IMR-90 (cell line): ENCODE measurements at regions not wholly inside any gene's neighbourhood (a gene's known extent, or its start where the extent isn't known, plus 50 kb on each side); places are given as distances from the start of the nearest gene placed in this dataset.

Experiments used
- ATAC-seq: fragments of 200-7000 bp; cut with Tn5 transposase; 2 replicates; pipeline ENCODE4 v1.9.1; 2020; ENCODE audit warnings: low read depth, mild to moderate bottlenecking, moderate library complexity
- BruUV-seq: library from RNA; stranded (reverse); fragments of 400-500 nt; replicated peaks from 2 replicates; lab custom pipeline; 2021; lab: Mats Ljungman, UMichigan
- CTCF ChIA-PET: fragments of 300-600 bp; formaldehyde crosslinking; extraction: SDS; loops from one replicate; lab custom pipeline; 2021; ENCODE audit warnings: antibody characterized with exemption; lab: Yijun Ruan, JAX
- POLR2A ChIA-PET: fragments of 300-600 bp; sonication (Branson Sonifier 250); formaldehyde crosslinking; loops from one replicate; lab custom pipeline; 2022; ENCODE audit warnings: antibody characterized with exemption; ENCODE audit not compliant: unreplicated experiment; lab: Charles Lee
- DNase-seq: peaks from one replicate; pipeline ENCODE4 v3.0.0; 2013
- H2AFZ ChIP-seq: replicated peaks from 2 replicates; pipeline ENCODE3; 2013; ENCODE audit warnings: low read length, mild to moderate bottlenecking; ENCODE audit not compliant: poor library complexity
- H2AK5ac ChIP-seq: 2 replicates; pipeline ENCODE4 v1.6.1; 2013; ENCODE audit warnings: low read depth, low read length, inconsistent platforms
- H2AK9ac ChIP-seq: replicated peaks from 2 replicates; pipeline ENCODE3; 2013; ENCODE audit warnings: mild to moderate bottlenecking, low read depth, low read length, moderate library complexity; ENCODE audit not compliant: poor library complexity
- H2BK120ac ChIP-seq: 2 replicates; pipeline ENCODE4 v1.6.1; 2013; ENCODE audit warnings: low read depth, low read length, inconsistent platforms
- H2BK15ac ChIP-seq: 3 replicates; pipeline ENCODE4 v1.6.1; 2013; ENCODE audit warnings: low read depth, low read length, inconsistent platforms
- H2BK20ac ChIP-seq: 2 replicates; pipeline ENCODE4 v1.6.1; 2013; ENCODE audit warnings: low read depth, mild to moderate bottlenecking, inconsistent platforms, low read length, moderate library complexity
- H2BK5ac ChIP-seq: 2 replicates; pipeline ENCODE4 v1.6.1; 2013; ENCODE audit warnings: mild to moderate bottlenecking, low read depth, low read length, inconsistent platforms; ENCODE audit not compliant: poor library complexity, severe bottlenecking
- H3K14ac ChIP-seq: replicated peaks from 2 replicates; pipeline ENCODE4 v1.6.1; 2013; ENCODE audit warnings: low read depth, low read length, inconsistent platforms
- H3K18ac ChIP-seq: 2 replicates; pipeline ENCODE4 v1.6.1; 2013; ENCODE audit warnings: low read depth, low read length, control low read depth
- H3K23ac ChIP-seq: 2 replicates; pipeline ENCODE4 v1.6.1; 2013; ENCODE audit warnings: low read depth, low read length, inconsistent platforms
- H3K27ac ChIP-seq: 2 replicates; pipeline ENCODE4 v1.5.1; 2013; ENCODE audit warnings: mild to moderate bottlenecking, control low read depth, low read length; ENCODE audit not compliant: insufficient read depth
- H3K27me3 ChIP-seq: 2 replicates; pipeline ENCODE4 v1.6.1; 2013; ENCODE audit warnings: low read length; ENCODE audit not compliant: control insufficient read depth, insufficient read depth
- H3K36me3 ChIP-seq: 2 replicates; pipeline ENCODE4 v1.6.1; 2013; ENCODE audit warnings: low read length, mixed read lengths; ENCODE audit not compliant: control insufficient read depth, insufficient read depth
- H3K4ac ChIP-seq: 2 replicates; pipeline ENCODE4 v1.6.1; 2013; ENCODE audit warnings: low read depth, low read length, inconsistent platforms
- H3K4me1 ChIP-seq: 2 replicates; pipeline ENCODE4 v1.6.1; 2013; ENCODE audit warnings: low read length, mixed read lengths; ENCODE audit not compliant: control insufficient read depth, insufficient read depth
- H3K4me2 ChIP-seq: 2 replicates; pipeline ENCODE4 v1.6.1; 2013; ENCODE audit warnings: low read depth, mild to moderate bottlenecking, control low read depth, low read length, moderate library complexity
- H3K4me3 ChIP-seq: 2 replicates; pipeline ENCODE4 v1.5.1; 2013; ENCODE audit warnings: low read depth, mild to moderate bottlenecking, control low read depth, low read length, moderate library complexity; ENCODE audit not compliant: insufficient read depth
- H3K56ac ChIP-seq: 2 replicates; pipeline ENCODE4 v1.6.1; 2013; ENCODE audit warnings: low read length, inconsistent platforms; ENCODE audit not compliant: insufficient read depth; ENCODE audit errors: extremely low read depth
- H3K79me1 ChIP-seq, 2 experiments: 2 replicates each; pipeline ENCODE4 v1.6.1; 2013; ENCODE audit warnings: low read length in 2 of 2, inconsistent platforms in 1 of 2, low read depth in 1 of 2
- H3K9ac ChIP-seq: 2 replicates; pipeline ENCODE4 v1.6.1; 2013; ENCODE audit warnings: low read depth, low read length, control low read depth
- H3K9me1 ChIP-seq: 2 replicates; pipeline ENCODE4 v1.6.1; 2013; ENCODE audit warnings: low read length, inconsistent platforms; ENCODE audit not compliant: insufficient read depth
- H3K9me3 ChIP-seq: 2 replicates; pipeline ENCODE4 v1.6.1; 2013; ENCODE audit warnings: low read length; ENCODE audit not compliant: control insufficient read depth, insufficient read depth
- H4K20me1 ChIP-seq: 2 replicates; pipeline ENCODE4 v1.6.1; 2013; ENCODE audit warnings: low read length, inconsistent platforms; ENCODE audit not compliant: insufficient read depth
- H4K5ac ChIP-seq: 2 replicates; pipeline ENCODE4 v1.6.1; 2013; ENCODE audit warnings: mild to moderate bottlenecking, low read depth, low read length, control low read depth
- H4K8ac ChIP-seq, 2 experiments: 2 replicates each; pipeline ENCODE4 v1.6.1; 2013; ENCODE audit warnings: low read depth in 2 of 2, low read length in 2 of 2, control low read depth in 1 of 2, inconsistent platforms in 1 of 2
- H4K91ac ChIP-seq: 2 replicates; pipeline ENCODE4 v1.6.1; 2013; ENCODE audit warnings: low read depth, low read length, inconsistent platforms; ENCODE audit not compliant: insufficient read depth
- BHLHE40 ChIP-seq: fragments of 150-350 bp; IDR thresholded peaks from 2 replicates; pipeline ENCODE4 v1.6.1; 2016; ENCODE audit warnings: mild to moderate bottlenecking, low read depth, low read length
- CEBPB ChIP-seq: IDR thresholded peaks from 2 replicates; pipeline ENCODE4 v1.6.1; 2012; ENCODE audit warnings: low read depth, low read length, improper control_type of control experiment
- CHD1 ChIP-seq: IDR thresholded peaks from 2 replicates; pipeline ENCODE4 v1.6.1; 2012; ENCODE audit warnings: low read depth, low read length, improper control_type of control experiment
- CTCF ChIP-seq: conservative IDR thresholded peaks from 2 replicates; pipeline ENCODE4 v1.5.1; 2012; ENCODE audit warnings: mild to moderate bottlenecking, low read depth, low read length, improper control_type of control experiment
- ELK1 ChIP-seq: fragments of 150-350 bp; IDR thresholded peaks from 2 replicates; pipeline ENCODE4 v1.6.1; 2016; ENCODE audit warnings: low read depth, mild to moderate bottlenecking, low read length, moderate library complexity, borderline replicate concordance
- FOS ChIP-seq: fragments of 150-350 bp; IDR thresholded peaks from 2 replicates; pipeline ENCODE4 v1.6.1; 2016; ENCODE audit warnings: low read depth, low read length
- MAFK ChIP-seq: IDR thresholded peaks from 2 replicates; pipeline ENCODE4 v1.6.1; 2012; ENCODE audit warnings: low read depth, low read length, improper control_type of control experiment
- MAZ ChIP-seq: IDR thresholded peaks from 2 replicates; pipeline ENCODE4 v1.6.1; 2012; ENCODE audit warnings: low read depth, mild to moderate bottlenecking, low read length, improper control_type of control experiment, moderate library complexity, borderline replicate concordance
- MXI1 ChIP-seq: IDR thresholded peaks from 2 replicates; pipeline ENCODE4 v1.6.1; 2012; ENCODE audit warnings: low read depth, mild to moderate bottlenecking, low read length, moderate library complexity, borderline replicate concordance
- NFE2L2 ChIP-seq: fragments of 150-350 bp; IDR thresholded peaks from 2 replicates; pipeline ENCODE4 v1.6.1; 2016; ENCODE audit warnings: low read depth, mild to moderate bottlenecking, low read length
- POLR2A ChIP-seq: IDR thresholded peaks from 2 replicates; pipeline ENCODE4 v1.6.1; 2012; ENCODE audit warnings: mild to moderate bottlenecking, low read depth, low read length
- RCOR1 ChIP-seq: IDR thresholded peaks from 2 replicates; pipeline ENCODE4 v1.6.1; 2012; ENCODE audit warnings: mild to moderate bottlenecking, low read length, improper control_type of control experiment; ENCODE audit not compliant: insufficient replicate concordance
- SMC3 ChIP-seq: fragments of 150-350 bp; IDR thresholded peaks from 2 replicates; pipeline ENCODE4 v1.6.1; 2016; ENCODE audit warnings: low read depth, mild to moderate bottlenecking, antibody characterized with exemption, low read length, moderate library complexity
- USF2 ChIP-seq: fragments of 150-350 bp; IDR thresholded peaks from 2 replicates; pipeline ENCODE4 v1.6.1; 2017; ENCODE audit warnings: mild to moderate bottlenecking, antibody characterized with exemption, low read length, low read depth
- WGBS, 2 experiments: methylation state at CpG; one replicate each; pipeline versions ENCODE4 v1.1.5 to v1.1.7; 2013; ENCODE audit warnings: missing lambda C conversion rate in 2 of 2; ENCODE audit not compliant: insufficient read length in 1 of 2; ENCODE audit errors: extremely low coverage in 2 of 2; 5-methylcytosine and 5-hydroxymethylcytosine counted together
- dilution Hi-C: fragments of 300-500 bp; cut with HindIII; formaldehyde crosslinking; loops from one replicate; pipeline ENCODE4 v1.14.3; 2018; ENCODE audit warnings: low sequenced_read_pairs; ENCODE audit not compliant: unreplicated experiment
- in situ Hi-C: fragments of 300-500 bp; cut with MboI; formaldehyde crosslinking; loops from 3 replicates; pipeline ENCODE4 v1.14.3; 2019; ENCODE audit warnings: low sequenced_read_pairs, inconsistent platforms, mixed read lengths
- intact Hi-C: fragments of 100-400 bp; cut with micrococcal nuclease; formaldehyde crosslinking; loops from 2 replicates; pipeline ENCODE4 v1.10.0; 2022

- no peak overlapping the region for H2BK20ac ChIP-seq
- H2AK9ac ChIP-seq: no peak overlapping the region
- TF ChIP-seq BHLHE40 (no peak), NFE2L2 (no peak), CEBPB (no peak), SMC3 (no peak), ELK1 (no peak), POLR2A (no peak), RCOR1 (no peak), MAFK (no peak), MXI1 (no peak), CHD1 (no peak), FOS (no peak), MAZ (no peak), USF2 (no peak), CTCF (no peak)
- ATAC-seq: no peak
- H3K23ac ChIP-seq: no peak overlapping the region
- BruUV-seq: no TSS peak
- no peak overlapping the region for H2AFZ ChIP-seq
- ChIA-PET CTCF (no interaction called here), POLR2A (no interaction called here)
- intact Hi-C loops: no loop called here
- no peak overlapping the region for H3K4me3 ChIP-seq
- no peak for DNase-seq
- H4K8ac ChIP-seq: no peak overlapping the region
- no peak overlapping the region for H3K9ac ChIP-seq
- no peak overlapping the region for H2AK5ac ChIP-seq
- in situ Hi-C loops: no loop called here
- no peak overlapping the region for H3K27ac ChIP-seq
- no peaks in the 10 kb centered on the region for H4K20me1 ChIP-seq
- no peak overlapping the region for H2BK120ac ChIP-seq
- no peak overlapping the region for H3K18ac ChIP-seq
- no peaks in the 10 kb centered on the region for H3K79me1 ChIP-seq
- H2BK15ac ChIP-seq: no peak overlapping the region
- H4K5ac ChIP-seq: no peak overlapping the region
- H3K9me1 ChIP-seq: no peaks in the 10 kb centered on the region
- H3K36me3 ChIP-seq: no peaks in the 10 kb centered on the region
- peaks cover 10% of the 10 kb centered on the region for H3K27me3 ChIP-seq
- H3K4ac ChIP-seq: no peak overlapping the region
- H3K4me2 ChIP-seq: no peak overlapping the region
- H3K56ac ChIP-seq: no peak overlapping the region
- WGBS, 2 experiments: no CpG with 5 or more reads among the region's 5 CpGs
- dilution Hi-C loops: no loop called here
- H3K4me1 ChIP-seq: no peaks in the 10 kb centered on the region
- H4K91ac ChIP-seq: no peak overlapping the region
- H3K14ac ChIP-seq: no peak overlapping the region
- H2BK5ac ChIP-seq: no peak overlapping the region
- no peaks in the 10 kb centered on the region for H3K9me3 ChIP-seq
Observed at GRCh38 chr15:37733628-37734027, 200.8 kb upstream of the TMCO5A start.
